Stomach (tissue), 4 donors: ENCODE measurements at regions not wholly inside any gene's neighbourhood (a gene's known extent, or its start where the extent isn't known, plus 50 kb on each side); places are given as distances from the start of the nearest gene placed in this dataset.

Experiments used
- EP300 ChIP-seq: sonication (generic); formaldehyde crosslinking; IDR thresholded peaks from one replicate; pipeline ENCODE4 v1.6.1; 2017; ENCODE audit warnings: antibody characterized with exemption
- POLR2A ChIP-seq, 4 donors: fragments of 450-650 bp; IDR thresholded peaks; one replicate each; pipeline ENCODE4 v1.6.1; 2016; ENCODE audit warnings: antibody characterized with exemption in 4 of 4, control low read depth in 2 of 4, mild to moderate bottlenecking in 1 of 4, moderate library complexity in 1 of 4
- POLR2AphosphoS5 ChIP-seq, 3 donors: sonication (generic); formaldehyde crosslinking; IDR thresholded peaks; one replicate each; pipeline ENCODE4 v1.6.1; 2016; ENCODE audit warnings: antibody characterized with exemption in 3 of 3
- TF ChIP-seq, protein P1 (sequence below), 7 experiments: fragments of 450-650 bp in 4 of 7; fragments of 200-600 bp in 3 of 7; sonication (generic) in 3 of 7; IDR thresholded peaks; one replicate each; pipeline ENCODE4 v1.5.1; 2016 to 2019; ENCODE audit warnings: antibody characterized with exemption in 7 of 7, control low read depth in 2 of 7, mild to moderate bottlenecking in 1 of 7

GRCh38 chr6:165752451-165752850, 89.4 kb upstream of the PDE10A start:
- TF ChIP-seq POLR2AphosphoS5 (IDR thresholded peaks at IDR 0.05) (no peak), POLR2A (IDR thresholded peaks at IDR 0.05) (no peak), EP300 (no peak)
- TF ChIP-seq, protein P1, sequence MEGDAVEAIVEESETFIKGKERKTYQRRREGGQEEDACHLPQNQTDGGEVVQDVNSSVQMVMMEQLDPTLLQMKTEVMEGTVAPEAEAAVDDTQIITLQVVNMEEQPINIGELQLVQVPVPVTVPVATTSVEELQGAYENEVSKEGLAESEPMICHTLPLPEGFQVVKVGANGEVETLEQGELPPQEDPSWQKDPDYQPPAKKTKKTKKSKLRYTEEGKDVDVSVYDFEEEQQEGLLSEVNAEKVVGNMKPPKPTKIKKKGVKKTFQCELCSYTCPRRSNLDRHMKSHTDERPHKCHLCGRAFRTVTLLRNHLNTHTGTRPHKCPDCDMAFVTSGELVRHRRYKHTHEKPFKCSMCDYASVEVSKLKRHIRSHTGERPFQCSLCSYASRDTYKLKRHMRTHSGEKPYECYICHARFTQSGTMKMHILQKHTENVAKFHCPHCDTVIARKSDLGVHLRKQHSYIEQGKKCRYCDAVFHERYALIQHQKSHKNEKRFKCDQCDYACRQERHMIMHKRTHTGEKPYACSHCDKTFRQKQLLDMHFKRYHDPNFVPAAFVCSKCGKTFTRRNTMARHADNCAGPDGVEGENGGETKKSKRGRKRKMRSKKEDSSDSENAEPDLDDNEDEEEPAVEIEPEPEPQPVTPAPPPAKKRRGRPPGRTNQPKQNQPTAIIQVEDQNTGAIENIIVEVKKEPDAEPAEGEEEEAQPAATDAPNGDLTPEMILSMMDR (IDR thresholded peaks at IDR 0.05): no peak
